ENCODE measurements at regions not wholly inside any gene's neighbourhood (a gene's known extent, or its start where the extent isn't known, plus 50 kb on each side); places are given as distances from the start of the nearest gene placed in this dataset.

DNA sequence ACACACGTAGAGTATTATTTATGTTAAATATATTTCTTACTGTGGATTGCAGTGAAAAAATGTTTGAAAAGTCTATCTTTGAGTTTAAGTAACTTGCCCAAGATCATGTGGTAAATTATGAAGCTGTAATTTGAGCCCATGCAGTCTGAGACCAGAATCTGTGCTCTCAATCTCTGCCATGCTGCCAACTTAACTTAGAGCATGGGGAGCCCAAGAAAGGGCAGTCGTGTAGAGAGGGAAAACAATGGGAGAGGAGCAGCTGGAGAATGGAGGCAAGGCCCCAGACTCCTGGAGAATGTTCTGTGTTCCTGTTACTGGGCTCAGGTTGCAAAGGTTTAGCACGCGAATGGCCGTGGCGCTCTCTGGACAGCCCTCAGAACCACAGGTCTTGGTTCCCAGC, 311.6 kb upstream of the RASGRP1 start:
- no peak for TF ChIP-seq EZH2 (IDR thresholded peaks at IDR 0.05; ENCODE audit: insufficient read depth, poor library complexity, severe bottlenecking)
- TF ChIP-seq EZH2phosphoT487 (IDR thresholded peaks at IDR 0.05; ENCODE audit: insufficient read depth, low read depth) = no peak
